ENCODE measurements at regions not wholly inside any gene's neighbourhood (a gene's known extent, or its start where the extent isn't known, plus 50 kb on each side); places are given as distances from the start of the nearest gene placed in this dataset.
"Not testable (repeated sequence)": the region's sequence is repeated elsewhere in the genome, so short reads cannot be mapped to it uniquely, and the experiment has no call there.

GRCh38 chr11:25456211-25456610, 875.7 kb upstream of the ANO3 start:
- DNase-seq (no peak), ATAC-seq (ENCODE audit: poor library complexity) (no peak)
- intact Hi-C loops (cut with DNase I) = no loop called here

- no peak for DNase-seq
- ATAC-seq (ENCODE audit: poor library complexity) = peak; percentile 57
- intact Hi-C loops (cut with DNase I) = no loop called here
These were observed 847.9 kb upstream of the ANO3 start for GRCh38 chr11:25483915-25484635.

DNA sequence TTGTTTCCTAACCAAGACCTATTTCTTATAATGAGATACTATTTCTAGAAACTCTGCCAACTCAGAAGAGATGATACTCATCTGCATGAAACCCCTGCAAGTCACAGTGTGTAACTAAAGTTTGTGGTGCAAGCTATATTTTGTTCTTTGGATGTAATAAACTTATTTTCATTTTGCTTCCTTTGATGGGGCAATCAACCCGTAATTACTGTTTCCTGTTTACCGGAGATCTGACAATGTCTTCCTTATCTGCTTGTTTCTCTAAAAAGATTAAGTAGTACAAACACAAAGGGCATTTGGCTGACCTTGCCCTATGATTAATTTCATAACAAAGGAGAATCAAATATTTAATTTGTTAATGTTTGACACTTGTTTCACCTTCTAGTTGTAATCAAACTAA, 846.6 kb upstream of the ANO3 start:
- intact Hi-C loops (cut with DNase I) = no loop called here
- DNase-seq (no peak), ATAC-seq (ENCODE audit: poor library complexity) (no peak)

DNA sequence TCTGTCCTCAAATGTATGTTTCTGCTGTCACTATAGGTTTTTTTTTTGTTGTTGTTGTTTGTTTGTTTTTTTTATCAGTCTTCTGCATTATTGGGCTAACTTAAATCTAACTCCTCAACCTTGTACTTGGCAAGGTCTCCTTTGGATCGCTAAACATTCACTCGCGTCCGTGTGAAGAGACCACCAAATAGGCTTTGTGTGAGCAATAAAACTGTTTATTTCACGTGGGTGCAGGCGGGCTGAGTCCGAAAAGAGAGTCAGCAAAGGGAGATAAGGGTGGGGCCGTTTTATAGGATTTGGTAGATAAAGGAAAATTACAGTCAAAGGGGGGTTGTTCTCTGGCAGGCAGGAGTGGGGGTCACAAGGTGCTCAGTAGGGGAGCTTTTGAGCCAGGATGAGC, 845.6 kb upstream of the ANO3 start:
- intact Hi-C loops (cut with DNase I); ATAC-seq (ENCODE audit: poor library complexity); DNase-seq: not testable (repeated sequence)

DNA sequence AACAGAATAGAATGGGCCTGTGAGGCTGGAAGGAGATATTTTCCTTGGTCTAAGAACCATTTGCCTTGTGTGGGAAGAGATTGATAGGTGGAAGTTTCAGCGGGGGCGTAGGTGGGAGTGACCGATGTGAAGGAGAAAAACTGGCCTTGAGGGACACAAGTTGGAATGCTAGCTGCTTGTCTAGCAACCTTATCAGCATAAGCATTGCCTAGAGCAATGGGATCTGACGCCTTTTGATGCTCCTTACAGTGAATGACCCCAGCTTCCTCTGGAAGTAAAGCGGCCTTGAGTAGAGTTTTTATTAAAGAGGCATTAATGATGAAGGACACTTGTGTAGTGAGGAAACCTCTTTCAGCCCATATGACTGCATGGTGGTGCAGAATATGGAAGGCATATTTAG, 843.8 kb upstream of the ANO3 start:
- ATAC-seq (ENCODE audit: poor library complexity); DNase-seq; intact Hi-C loops (cut with DNase I): not testable (repeated sequence)

DNA sequence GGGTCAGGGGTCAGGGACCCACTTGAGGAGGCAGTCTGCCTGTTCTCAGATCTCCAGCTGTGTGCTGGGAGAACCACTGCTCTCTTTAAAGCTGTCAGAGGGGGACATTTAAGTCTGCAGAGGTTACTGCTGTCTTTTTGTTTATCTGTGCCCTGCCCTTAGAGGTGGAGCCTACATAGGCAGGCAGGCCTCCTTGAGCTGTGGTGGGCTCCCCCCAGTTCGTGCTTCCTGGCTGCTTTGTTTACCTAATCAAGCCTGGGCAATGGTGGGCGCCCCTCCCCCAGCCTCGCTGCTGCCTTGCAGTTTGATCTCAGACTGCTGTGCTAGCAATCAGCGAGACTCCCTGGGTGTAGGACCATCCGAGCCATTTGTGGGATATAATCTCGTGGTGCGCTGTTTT, 830.5 kb upstream of the ANO3 start:
- DNase-seq; intact Hi-C loops (cut with DNase I); ATAC-seq (ENCODE audit: poor library complexity): not testable (repeated sequence)

DNA sequence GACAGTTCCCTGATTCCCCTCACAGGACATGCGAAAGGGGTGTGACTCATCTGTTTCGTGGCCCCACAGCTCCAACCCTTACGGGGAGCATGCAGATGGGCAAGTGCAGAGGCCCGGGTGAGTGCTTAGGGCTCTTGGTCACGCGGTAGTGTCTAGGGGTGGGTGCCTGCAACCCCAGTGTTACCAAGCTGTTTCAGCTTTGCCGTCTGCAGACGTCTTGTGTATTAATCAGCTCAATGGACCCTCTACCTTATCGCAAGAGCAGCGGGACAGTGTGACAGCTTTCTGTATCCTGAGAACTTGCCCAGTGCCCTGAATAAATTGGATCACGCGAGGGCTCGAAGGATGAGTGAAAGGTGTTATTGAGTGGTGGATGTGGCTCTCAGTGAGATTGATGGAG, 816.4 kb upstream of the ANO3 start:
- ATAC-seq (ENCODE audit: poor library complexity) (no peak), DNase-seq (no peak)
- intact Hi-C loops (cut with DNase I) = no loop called here

DNA sequence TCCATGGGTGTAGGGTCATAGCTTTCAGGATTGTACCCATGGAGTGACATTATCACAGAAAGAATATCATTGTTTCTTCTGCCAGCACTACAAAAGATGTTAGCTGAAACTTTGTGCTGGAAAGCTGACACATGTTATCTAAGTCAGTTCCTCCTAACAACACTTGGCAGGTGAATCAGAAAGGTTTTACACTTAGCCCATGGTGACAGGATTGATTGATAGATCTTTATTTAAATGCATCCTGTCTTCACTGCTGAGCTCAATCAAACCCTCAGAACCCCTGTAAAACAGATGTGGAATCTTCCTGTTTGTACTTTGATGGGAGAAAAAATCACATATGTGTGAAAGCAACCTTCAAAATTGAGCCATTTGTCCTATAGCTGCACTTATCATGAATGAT, 811.5 kb upstream of the ANO3 start:
- intact Hi-C loops (cut with DNase I) = no loop called here
- ATAC-seq (ENCODE audit: poor library complexity) (no peak), DNase-seq (no peak)

DNA sequence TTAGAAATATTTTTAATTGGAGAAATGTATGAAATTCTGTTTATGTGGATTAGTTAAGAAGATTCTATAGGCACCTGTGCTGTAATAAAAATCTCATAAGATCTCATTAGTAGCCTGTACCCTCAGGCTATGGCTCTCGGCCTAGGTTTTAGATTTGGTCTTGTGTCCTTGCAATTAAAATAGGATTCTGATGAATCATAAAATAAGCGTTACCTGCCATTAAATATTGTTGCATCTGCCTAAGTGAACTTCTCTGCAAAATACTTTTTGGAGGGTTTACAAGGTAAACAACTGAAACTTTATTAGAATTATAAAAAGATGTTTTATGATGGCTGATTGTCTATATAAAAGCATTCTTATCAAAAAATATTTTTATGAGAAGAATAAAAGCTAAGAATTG, 804.1 kb upstream of the ANO3 start:
- DNase-seq (no peak), ATAC-seq (ENCODE audit: poor library complexity) (no peak)
- intact Hi-C loops (cut with DNase I) = no loop called here

- DNase-seq (no peak), ATAC-seq (ENCODE audit: poor library complexity) (no peak)
- intact Hi-C loops (cut with DNase I) = no loop called here
These were observed 802.4 kb upstream of the ANO3 start for GRCh38 chr11:25529572-25529971.

- peak; percentile 10 for DNase-seq
- ATAC-seq (ENCODE audit: poor library complexity) = peak; percentile 87
- intact Hi-C loops (cut with DNase I) = no loop called here
These were observed 796.3 kb upstream of the ANO3 start for GRCh38 chr11:25535467-25536272.

DNA sequence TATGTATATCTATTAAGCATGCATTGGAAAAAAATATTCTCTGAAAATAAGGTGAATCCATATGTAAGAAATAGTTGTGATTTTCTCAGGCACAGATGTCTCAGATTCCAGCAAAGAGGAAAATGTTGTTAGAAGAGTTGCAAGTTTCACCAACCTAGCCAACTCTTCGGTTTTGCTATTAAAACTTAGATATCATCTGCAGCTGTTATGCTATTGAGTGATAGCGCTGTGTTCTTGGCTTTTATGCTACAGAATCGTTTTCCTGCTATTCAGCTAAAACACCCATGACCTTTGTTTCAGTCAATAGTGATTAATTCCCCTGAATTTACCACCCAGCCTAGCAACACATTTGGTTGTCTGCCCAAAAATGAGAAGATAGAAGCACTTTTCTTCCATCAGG, 795.6 kb upstream of the ANO3 start:
- ATAC-seq (ENCODE audit: poor library complexity) = no peak
- intact Hi-C loops (cut with DNase I) = no loop called here
- no peak for DNase-seq

DNA sequence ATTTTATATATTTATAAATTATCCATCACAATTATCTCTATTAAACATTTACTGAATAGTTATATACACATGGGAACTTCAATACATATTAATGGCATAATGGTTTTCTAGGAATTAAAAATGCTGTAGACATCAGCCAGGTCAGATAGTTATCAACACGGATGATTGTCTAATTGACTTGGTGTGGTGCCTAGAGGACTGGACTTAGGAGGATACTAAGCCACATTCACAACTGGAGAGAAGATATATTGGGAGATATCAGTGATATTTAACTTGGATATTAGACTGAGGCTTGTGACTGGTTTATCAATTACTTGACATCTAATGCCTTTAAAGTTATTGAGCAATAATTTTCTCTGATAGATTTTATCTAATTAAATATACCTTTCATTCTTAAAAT, 794.5 kb upstream of the ANO3 start:
- ATAC-seq (ENCODE audit: poor library complexity) (no peak), DNase-seq (no peak)
- intact Hi-C loops (cut with DNase I) = no loop called here

DNA sequence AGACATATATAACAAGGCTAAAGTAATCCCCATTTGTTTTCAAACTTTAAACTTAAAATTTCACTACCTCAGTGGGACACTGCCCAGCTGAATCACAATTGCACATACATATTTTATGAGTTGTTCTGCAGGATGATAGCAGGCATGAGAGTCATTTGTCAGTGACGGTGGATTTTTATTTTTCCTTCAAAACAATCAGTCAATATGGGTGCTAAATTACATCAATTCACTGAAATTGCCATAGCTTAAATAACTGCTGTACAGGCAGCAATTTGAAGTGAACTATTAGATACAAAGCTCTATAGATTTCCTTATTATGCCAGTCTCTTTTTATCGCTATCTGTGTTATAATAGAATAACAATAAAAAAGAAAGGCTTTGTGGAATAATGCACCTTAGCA, 784.6 kb upstream of the ANO3 start:
- ATAC-seq (ENCODE audit: poor library complexity) = no peak
- intact Hi-C loops (cut with DNase I) = no loop called here
- no peak for DNase-seq

GRCh38 chr11:25562417-25562816, 769.5 kb upstream of the ANO3 start:
- ATAC-seq (ENCODE audit: poor library complexity) (peak; percentile 84), DNase-seq (no peak)
- intact Hi-C loops (cut with DNase I) = no loop called here

- no peak for ATAC-seq (ENCODE audit: poor library complexity)
- intact Hi-C loops (cut with DNase I) = no loop called here
- DNase-seq = no peak
These were observed 766.1 kb upstream of the ANO3 start for GRCh38 chr11:25565846-25566245.

- intact Hi-C loops (cut with DNase I) = no loop called here
- ATAC-seq (ENCODE audit: poor library complexity) (peak; percentile 86), DNase-seq (peak; percentile 61)
These were observed 765.4 kb upstream of the ANO3 start for GRCh38 chr11:25566298-25567200.

- intact Hi-C loops (cut with DNase I) = no loop called here
- DNase-seq (no peak), ATAC-seq (ENCODE audit: poor library complexity) (no peak)
These were observed 755.6 kb upstream of the ANO3 start for GRCh38 chr11:25576320-25576719.

GRCh38 chr11:25579554-25579953, 752.4 kb upstream of the ANO3 start:
- DNase-seq; intact Hi-C loops (cut with DNase I); ATAC-seq (ENCODE audit: poor library complexity): not testable (repeated sequence)

All from Right ventricle myocardium superior (tissue), 1 donor.